ENCODE measurements at regions not wholly inside any gene's neighbourhood (a gene's known extent, or its start where the extent isn't known, plus 50 kb on each side); places are given as distances from the start of the nearest gene placed in this dataset.

GRCh38 chr15:55060836-55061235 is 135.9 kb downstream of the RSL24D1 start:
- no peak for TF ChIP-seq CEBPB (IDR thresholded peaks at IDR 0.05)
- TF ChIP-seq EP300 (IDR thresholded peaks at IDR 0.05) = no peak
- no peak for TF ChIP-seq RAD21 (conservative IDR thresholded peaks at IDR 0.05 in 1 of 2, IDR thresholded peaks at IDR 0.05 in 1 of 2)
- TF ChIP-seq CTCF (IDR thresholded peaks at IDR 0.05) = no peak
- TF ChIP-seq ELK1 (IDR thresholded peaks at IDR 0.05; ENCODE audit: low read depth, low read length) = no peak
- no peak for TF ChIP-seq REST (IDR thresholded peaks at IDR 0.05)
- no peak for TF ChIP-seq FOSL2 (IDR thresholded peaks at IDR 0.05)
- no peak for TF ChIP-seq FOSL2 (CRISPR knock-in tag; IDR thresholded peaks at IDR 0.05)
- TF ChIP-seq USF2 (IDR thresholded peaks at IDR 0.05) = no peak
- no peak for TF ChIP-seq MAFK (IDR thresholded peaks at IDR 0.05; ENCODE audit: partially characterized antibody)
- TF ChIP-seq KDM5A (IDR thresholded peaks at IDR 0.05) = no peak

Measured in A549 (cell line).